Liver (tissue), 7 donors: ENCODE measurements at regions not wholly inside any gene's neighbourhood (a gene's known extent, or its start where the extent isn't known, plus 50 kb on each side); places are given as distances from the start of the nearest gene placed in this dataset.

Experiments used
- DNase-seq: peaks from one replicate; pipeline ENCODE4 v3.0.0-alpha.2; 2017; ENCODE audit warnings: low spot score
- H3K27ac ChIP-seq, 2 donors: one replicate each; pipeline ENCODE4 v1.7.0; 2013; ENCODE audit warnings: inconsistent platforms in 2 of 2, low read length in 2 of 2, control low read depth in 1 of 2, low read depth in 1 of 2, mild to moderate bottlenecking in 1 of 2
- H3K27me3 ChIP-seq, 4 donors: one replicate each; pipeline versions ENCODE4 v1.6.1 to v1.7.0; 2013; ENCODE audit warnings: low read length in 3 of 4, inconsistent platforms in 1 of 4, mild to moderate bottlenecking in 1 of 4, moderate library complexity in 1 of 4; ENCODE audit not compliant: control insufficient read depth in 4 of 4, insufficient read depth in 4 of 4
- H3K36me3 ChIP-seq, 4 donors: one replicate each; pipeline versions ENCODE4 v1.6.1 to v1.7.0; 2013; ENCODE audit warnings: low read length in 3 of 4, mild to moderate bottlenecking in 3 of 4, low read depth in 1 of 4, moderate library complexity in 1 of 4; ENCODE audit not compliant: control insufficient read depth in 4 of 4, insufficient read depth in 3 of 4
- H3K4me1 ChIP-seq, 4 donors: one replicate each; pipeline versions ENCODE4 v1.6.1 to v1.7.0; 2013; ENCODE audit warnings: low read length in 3 of 4, mild to moderate bottlenecking in 3 of 4, moderate library complexity in 1 of 4; ENCODE audit not compliant: control insufficient read depth in 4 of 4, insufficient read depth in 4 of 4
- H3K4me3 ChIP-seq, 3 donors: one replicate each; pipeline versions ENCODE4 v1.6.1 to v1.7.0; 2013; ENCODE audit warnings: low read length in 3 of 3, control low read depth in 1 of 3, low read depth in 1 of 3, mild to moderate bottlenecking in 1 of 3
- H3K9ac ChIP-seq, 2 donors: one replicate each; pipeline ENCODE4 v1.7.0; 2013; ENCODE audit warnings: low read length in 2 of 2, mild to moderate bottlenecking in 2 of 2, moderate library complexity in 2 of 2, control low read depth in 1 of 2, low read depth in 1 of 2
- H3K9me3 ChIP-seq, 4 donors: one replicate each; pipeline versions ENCODE4 v1.6.1 to v1.7.0; 2013; ENCODE audit warnings: low read length in 3 of 4; ENCODE audit not compliant: control insufficient read depth in 4 of 4
- ATF3 ChIP-seq: IDR thresholded peaks from 2 replicates; pipeline ENCODE4 v1.6.1; 2016; ENCODE audit warnings: antibody characterized with exemption
- EGR1 ChIP-seq, 2 donors: IDR thresholded peaks; 2 replicates each; pipeline ENCODE4 v1.6.1; 2016 to 2018; ENCODE audit warnings: antibody characterized with exemption in 2 of 2, low read depth in 2 of 2
- FOXA1 ChIP-seq: IDR thresholded peaks from 2 replicates; pipeline ENCODE4 v1.6.1; 2016; ENCODE audit warnings: antibody characterized with exemption
- FOXA2 ChIP-seq: IDR thresholded peaks from 2 replicates; pipeline ENCODE4 v1.6.1; 2016; ENCODE audit warnings: antibody characterized with exemption
- GABPA ChIP-seq, 2 donors: IDR thresholded peaks in 1 of 2; conservative IDR thresholded peaks in 1 of 2; 2 replicates each; pipeline ENCODE4 v1.6.1; 2016; ENCODE audit warnings: antibody characterized with exemption in 2 of 2, mild to moderate bottlenecking in 1 of 2, moderate library complexity in 1 of 2
- HNF4A ChIP-seq, 2 donors: conservative IDR thresholded peaks; 2 replicates each; pipeline ENCODE4 v1.6.1; 2016; ENCODE audit warnings: antibody characterized with exemption in 2 of 2, mild to moderate bottlenecking in 2 of 2
- HNF4G ChIP-seq: IDR thresholded peaks from 2 replicates; pipeline ENCODE4 v1.6.1; 2016; ENCODE audit warnings: antibody characterized with exemption
- JUND ChIP-seq, 2 donors: IDR thresholded peaks; 2 replicates each; pipeline ENCODE4 v1.6.1; 2016; ENCODE audit warnings: antibody characterized with exemption in 2 of 2
- MAX ChIP-seq: IDR thresholded peaks from 2 replicates; pipeline ENCODE4 v1.6.1; 2016; ENCODE audit warnings: antibody characterized with exemption
- NR2F2 ChIP-seq: IDR thresholded peaks from 2 replicates; pipeline ENCODE4 v1.6.1; 2016; ENCODE audit warnings: antibody characterized with exemption
- RAD21 ChIP-seq, 2 donors: IDR thresholded peaks; 2 replicates each; pipeline ENCODE4 v1.6.1; 2016; ENCODE audit warnings: antibody characterized with exemption in 2 of 2, mild to moderate bottlenecking in 2 of 2
- RXRA ChIP-seq, 2 donors: IDR thresholded peaks; 2 replicates each; pipeline ENCODE4 v1.6.1; 2017 to 2018; ENCODE audit warnings: antibody characterized with exemption in 2 of 2, mild to moderate bottlenecking in 1 of 2
- SP1 ChIP-seq: IDR thresholded peaks from 2 replicates; pipeline ENCODE4 v1.6.1; 2018; ENCODE audit warnings: antibody characterized with exemption, mild to moderate bottlenecking
- TAF1 ChIP-seq: conservative IDR thresholded peaks from 2 replicates; pipeline ENCODE4 v1.6.1; 2016; ENCODE audit warnings: antibody characterized with exemption, mild to moderate bottlenecking
- YY1 ChIP-seq: IDR thresholded peaks from 2 replicates; pipeline ENCODE4 v1.6.1; 2016; ENCODE audit warnings: antibody characterized with exemption, mild to moderate bottlenecking
- WGBS: extraction: QIAGEN DNeasy Blood & Tissue Kit; methylation state at CpG from one replicate; pipeline ENCODE4 v1.1.7; 2013; 5-methylcytosine and 5-hydroxymethylcytosine counted together
- TF ChIP-seq, protein P1 (sequence below): IDR thresholded peaks from 2 replicates; pipeline ENCODE4 v1.6.1; 2016; ENCODE audit warnings: antibody characterized with exemption, mild to moderate bottlenecking
- donor health status: healthy.
- donor health status: healthy.
- donor health status: healthy.
- donor health status: healthy.

DNA sequence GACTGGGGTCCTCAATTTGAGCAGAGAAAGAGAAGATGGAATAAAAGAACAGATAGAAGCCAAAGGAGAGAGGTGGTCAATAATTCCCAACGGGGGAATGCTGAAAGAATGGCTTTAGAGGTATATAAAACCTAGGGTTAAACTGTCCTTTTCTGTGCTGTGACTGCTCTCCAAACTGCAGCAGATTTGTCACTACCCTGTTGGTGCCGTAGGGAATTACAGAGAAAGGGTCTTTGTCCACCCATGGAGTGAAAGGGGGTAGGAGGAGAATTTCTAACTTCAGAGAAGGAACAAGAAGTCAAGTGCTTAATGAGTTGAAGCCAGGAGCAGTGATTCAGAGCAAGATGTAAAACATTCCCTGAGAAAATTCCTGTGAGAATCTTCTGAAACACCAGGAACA lies 486.5 kb downstream of the NUP35 start:
- H3K27me3 ChIP-seq: no peaks in the 10 kb centered on the region
- H3K9ac ChIP-seq: no peak overlapping the region
- H3K4me1 ChIP-seq: no peaks in the 10 kb centered on the region
- WGBS: 46% methylated on average over 2 of the region's 2 CpGs
- no peak for TF ChIP-seq NR2F2
- no peak for TF ChIP-seq GABPA (IDR thresholded peaks at IDR 0.05 in 1 of 2, conservative IDR thresholded peaks at IDR 0.05 in 1 of 2)
- TF ChIP-seq ATF3: no peak
- no peak for TF ChIP-seq HNF4G
- TF ChIP-seq, protein P1, sequence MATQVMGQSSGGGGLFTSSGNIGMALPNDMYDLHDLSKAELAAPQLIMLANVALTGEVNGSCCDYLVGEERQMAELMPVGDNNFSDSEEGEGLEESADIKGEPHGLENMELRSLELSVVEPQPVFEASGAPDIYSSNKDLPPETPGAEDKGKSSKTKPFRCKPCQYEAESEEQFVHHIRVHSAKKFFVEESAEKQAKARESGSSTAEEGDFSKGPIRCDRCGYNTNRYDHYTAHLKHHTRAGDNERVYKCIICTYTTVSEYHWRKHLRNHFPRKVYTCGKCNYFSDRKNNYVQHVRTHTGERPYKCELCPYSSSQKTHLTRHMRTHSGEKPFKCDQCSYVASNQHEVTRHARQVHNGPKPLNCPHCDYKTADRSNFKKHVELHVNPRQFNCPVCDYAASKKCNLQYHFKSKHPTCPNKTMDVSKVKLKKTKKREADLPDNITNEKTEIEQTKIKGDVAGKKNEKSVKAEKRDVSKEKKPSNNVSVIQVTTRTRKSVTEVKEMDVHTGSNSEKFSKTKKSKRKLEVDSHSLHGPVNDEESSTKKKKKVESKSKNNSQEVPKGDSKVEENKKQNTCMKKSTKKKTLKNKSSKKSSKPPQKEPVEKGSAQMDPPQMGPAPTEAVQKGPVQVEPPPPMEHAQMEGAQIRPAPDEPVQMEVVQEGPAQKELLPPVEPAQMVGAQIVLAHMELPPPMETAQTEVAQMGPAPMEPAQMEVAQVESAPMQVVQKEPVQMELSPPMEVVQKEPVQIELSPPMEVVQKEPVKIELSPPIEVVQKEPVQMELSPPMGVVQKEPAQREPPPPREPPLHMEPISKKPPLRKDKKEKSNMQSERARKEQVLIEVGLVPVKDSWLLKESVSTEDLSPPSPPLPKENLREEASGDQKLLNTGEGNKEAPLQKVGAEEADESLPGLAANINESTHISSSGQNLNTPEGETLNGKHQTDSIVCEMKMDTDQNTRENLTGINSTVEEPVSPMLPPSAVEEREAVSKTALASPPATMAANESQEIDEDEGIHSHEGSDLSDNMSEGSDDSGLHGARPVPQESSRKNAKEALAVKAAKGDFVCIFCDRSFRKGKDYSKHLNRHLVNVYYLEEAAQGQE: no peak
- no peak for TF ChIP-seq FOXA2
- TF ChIP-seq EGR1 (IDR thresholded peaks at IDR 0.05; ENCODE audit: low read depth in 2 of 2): no peak
- TF ChIP-seq SP1: no peak
- no peak for TF ChIP-seq TAF1
- no peak for TF ChIP-seq HNF4A (conservative IDR thresholded peaks at IDR 0.05)
- H3K4me3 ChIP-seq: no peak overlapping the region
- H3K27ac ChIP-seq: no peak overlapping the region
- DNase-seq: no peak
- no peaks in the 10 kb centered on the region for H3K36me3 ChIP-seq
- H3K9me3 ChIP-seq: no peaks in the 10 kb centered on the region

DNA sequence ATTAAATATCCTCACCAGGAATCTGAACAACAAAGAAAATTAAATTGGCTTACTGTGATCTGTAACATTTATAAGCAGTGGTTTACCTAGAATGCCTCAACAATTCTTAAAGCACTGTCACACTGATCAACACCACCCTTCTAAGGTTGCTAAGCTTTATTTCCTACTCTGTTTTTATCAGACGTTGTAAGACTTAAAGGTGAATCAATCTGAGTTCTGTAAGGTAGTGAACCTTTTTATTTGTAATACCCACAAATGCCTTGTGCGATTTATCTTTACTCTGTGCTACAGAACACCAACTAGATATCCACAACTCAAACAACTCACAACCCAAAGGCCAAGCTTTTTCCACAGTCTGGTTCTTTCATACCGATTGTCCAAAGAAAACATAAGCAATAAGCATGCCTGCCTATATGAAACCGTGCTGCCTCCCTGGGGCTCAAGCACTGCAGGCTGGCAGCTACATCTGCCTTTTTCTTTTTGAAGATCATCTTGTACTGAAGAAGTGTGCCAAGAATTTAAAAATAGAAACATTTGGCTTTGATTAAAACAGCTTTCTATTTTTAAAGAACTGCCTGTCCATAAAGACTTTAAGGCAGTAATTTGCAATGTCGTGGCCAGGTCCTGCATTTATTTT lies 490.7 kb downstream of the NUP35 start:
- no peak for DNase-seq
- no peaks in the 10 kb centered on the region for H3K4me1 ChIP-seq
- H3K27me3 ChIP-seq: no peaks in the 10 kb centered on the region
- no peaks in the 10 kb centered on the region for H3K36me3 ChIP-seq
- TF ChIP-seq RXRA (IDR thresholded peaks at IDR 0.05) (no peak), ATF3 (no peak), RAD21 (IDR thresholded peaks at IDR 0.05) (no peak), SP1 (no peak), YY1 (no peak)
- WGBS: 64% methylated on average over 5 of the region's 5 CpGs
- H3K4me3 ChIP-seq: no peak overlapping the region
- H3K27ac ChIP-seq: no peak overlapping the region
- H3K9ac ChIP-seq: no peak overlapping the region
- no peaks in the 10 kb centered on the region for H3K9me3 ChIP-seq

DNA sequence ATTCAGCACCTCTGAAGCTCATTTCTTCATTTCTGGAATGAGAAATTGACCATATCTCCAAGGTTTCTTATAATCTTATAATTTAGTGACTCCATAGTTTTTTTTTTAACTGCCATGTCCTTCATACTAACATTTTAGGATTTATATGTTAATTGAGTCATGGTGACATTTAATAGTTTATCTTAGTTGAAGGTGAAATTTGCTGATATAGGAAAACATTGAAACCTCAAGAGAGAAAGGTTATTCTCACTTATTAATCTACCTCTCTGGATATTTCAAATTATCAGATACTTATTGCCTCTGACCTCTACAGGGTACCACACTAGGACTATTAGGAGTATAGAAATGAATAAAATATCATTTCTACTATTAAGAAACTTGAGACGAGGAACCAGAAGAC lies 499.0 kb downstream of the NUP35 start:
- Histone ChIP-seq H3K36me3 (no peaks in the 10 kb centered on the region), H3K9me3 (no peaks in the 10 kb centered on the region), H3K27ac (no peak overlapping the region), H3K9ac (no peak overlapping the region), H3K27me3 (no peaks in the 10 kb centered on the region), H3K4me1 (no peaks in the 10 kb centered on the region), H3K4me3 (no peak overlapping the region)
- 75% methylated on average over 1 of the region's 1 CpG for WGBS
- no peak for DNase-seq
- no peak for TF ChIP-seq SP1
- no peak for TF ChIP-seq EGR1 (IDR thresholded peaks at IDR 0.05; ENCODE audit: low read depth in 2 of 2)
- TF ChIP-seq RXRA (IDR thresholded peaks at IDR 0.05): no peak
- TF ChIP-seq JUND (IDR thresholded peaks at IDR 0.05): no peak
- no peak for TF ChIP-seq ATF3
- no peak for TF ChIP-seq FOXA1
- TF ChIP-seq MAX: no peak
- TF ChIP-seq YY1: no peak
